Body of pancreas (tissue), 4 donors: ENCODE measurements at regions not wholly inside any gene's neighbourhood (a gene's known extent, or its start where the extent isn't known, plus 50 kb on each side); places are given as distances from the start of the nearest gene placed in this dataset.
"Not testable (repeated sequence)": the region's sequence is repeated elsewhere in the genome, so short reads cannot be mapped to it uniquely, and the experiment has no call there.

Experiments used
- ATAC-seq: fragments of 150-250 bp; one replicate; pipeline ENCODE4 v1.9.1; 2016
- DNase-seq, 4 donors: peaks; one replicate each; pipeline ENCODE4 v3.0.0-alpha.2; 2019
- H3K27ac ChIP-seq, 4 donors: fragments of 200-600 bp; sonication (generic); 1 replicate in 3 of 4; 2 replicates in 1 of 4; pipeline versions ENCODE4 v1.5.1 to v1.6.1; 2016 to 2019; ENCODE audit warnings: mild to moderate bottlenecking in 1 of 4, mixed read lengths in 1 of 4, moderate library complexity in 1 of 4
- H3K27me3 ChIP-seq, 2 donors: fragments of 200-600 bp; sonication (generic); one replicate each; pipeline ENCODE4 v1.6.0; 2016; ENCODE audit warnings: mild to moderate bottlenecking in 1 of 2
- H3K36me3 ChIP-seq, 2 donors: fragments of 200-600 bp; sonication (generic); replicated peaks in 1 of 2; 2 replicates each; pipeline ENCODE4 v1.5.1; 2016; ENCODE audit warnings: low read depth in 2 of 2; ENCODE audit not compliant: insufficient read depth in 1 of 2
- H3K4me1 ChIP-seq: fragments of 200-600 bp; sonication (generic); one replicate; pipeline ENCODE4 v1.6.0; 2016
- H3K4me3 ChIP-seq, 2 donors: fragments of 200-600 bp; sonication (generic); 1 replicate in 1 of 2; 2 replicates in 1 of 2; pipeline ENCODE4 v1.5.1; 2016 to 2019
- H3K9me3 ChIP-seq, 3 donors: fragments of 200-600 bp; sonication (generic); 1 replicate in 2 of 3; 2 replicates in 1 of 3; pipeline ENCODE4 v1.5.1; 2016
- CTCF ChIP-seq, 7 experiments: fragments of 450-650 bp in 4 of 7; fragments of 200-600 bp in 3 of 7; sonication (generic) in 3 of 7; IDR thresholded peaks; one replicate each; pipeline ENCODE4 v1.5.1; 2016 to 2019; ENCODE audit warnings: antibody characterized with exemption in 7 of 7
- POLR2A ChIP-seq, 3 donors: fragments of 450-650 bp; IDR thresholded peaks; one replicate each; pipeline ENCODE4 v1.6.1; 2016; ENCODE audit warnings: antibody characterized with exemption in 3 of 3, mild to moderate bottlenecking in 2 of 3
- WGBS, 2 donors: methylation state at CpG; one replicate each; pipeline ENCODE4 v1.1.5; 2017; 5-methylcytosine and 5-hydroxymethylcytosine counted together
- intact Hi-C: fragments of 100-400 bp; cut with DNase I; formaldehyde crosslinking; loops from one replicate; pipeline ENCODE4 v1.15.1; 2023

DNA sequence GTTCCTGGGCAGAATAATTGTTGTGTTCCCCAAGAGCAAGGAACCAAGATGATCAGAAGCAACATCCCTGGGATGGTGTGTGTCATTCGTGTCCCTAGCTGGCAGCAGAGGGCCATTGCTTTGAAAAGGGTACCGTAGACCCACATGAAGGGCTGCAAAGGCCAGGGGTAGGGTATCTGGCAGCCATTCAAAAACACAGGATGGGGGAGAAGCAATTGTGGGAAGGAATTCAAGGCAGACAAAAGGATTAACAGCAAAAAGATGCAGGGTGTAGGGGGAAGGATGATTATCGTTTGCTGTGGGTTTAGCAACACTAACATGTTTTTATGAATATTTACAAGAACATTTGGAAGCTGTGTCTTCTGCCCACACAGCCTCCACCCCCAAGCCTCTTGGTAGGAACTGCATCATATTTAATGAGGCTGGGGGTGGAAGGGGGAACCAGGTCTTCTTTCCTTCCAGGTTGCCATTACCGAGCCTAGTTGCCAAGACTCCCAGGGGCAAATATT, 169.0 kb upstream of the G2E3 start:
- intact Hi-C loops, result no loop called here
- WGBS, 2 donors, result 81% methylated on average over 4 of the region's 4 CpGs
- H3K27ac ChIP-seq, result peak overlapping the region in 3 of 4 donors; percentile 28 to 35 (median 31)
- H3K27me3 ChIP-seq, result no peaks in the 10 kb centered on the region
- no peaks in the 10 kb centered on the region for H3K9me3 ChIP-seq
- ATAC-seq (no peak), DNase-seq (no peak)
- TF ChIP-seq CTCF (IDR thresholded peaks at IDR 0.05) (no peak), POLR2A (IDR thresholded peaks at IDR 0.05) (no peak)
- no peaks in the 10 kb centered on the region for H3K36me3 ChIP-seq
- peaks cover 24% of the 10 kb centered on the region for H3K4me1 ChIP-seq
- no peak overlapping the region for H3K4me3 ChIP-seq

- H3K4me1 ChIP-seq, result peaks cover 1% of the 10 kb centered on the region
- no peaks in the 10 kb centered on the region for H3K9me3 ChIP-seq
- intact Hi-C loops, result no loop called here
- TF ChIP-seq CTCF (IDR thresholded peaks at IDR 0.05) (no peak), POLR2A (IDR thresholded peaks at IDR 0.05) (no peak)
- H3K27ac ChIP-seq, result no peak overlapping the region
- WGBS, 2 donors, result 79 to 83% methylated on average over 1 of the region's 1 CpG
- ATAC-seq, result no peak
- H3K27me3 ChIP-seq, result no peaks in the 10 kb centered on the region
- H3K36me3 ChIP-seq, result no peaks in the 10 kb centered on the region
- no peak for DNase-seq
- no peak overlapping the region for H3K4me3 ChIP-seq
These were observed 163.9 kb upstream of the G2E3 start for GRCh38 chr14:30395065-30395464.

- DNase-seq (no peak), ATAC-seq (no peak)
- TF ChIP-seq CTCF (IDR thresholded peaks at IDR 0.05) (no peak), POLR2A (IDR thresholded peaks at IDR 0.05) (no peak)
- Histone ChIP-seq H3K36me3 (no peaks in the 10 kb centered on the region), H3K27ac (no peak overlapping the region), H3K4me1 (no peaks in the 10 kb centered on the region), H3K27me3 (no peaks in the 10 kb centered on the region), H3K4me3 (no peak overlapping the region), H3K9me3 (no peaks in the 10 kb centered on the region)
- intact Hi-C loops, result no loop called here
These were observed 156.1 kb upstream of the G2E3 start for GRCh38 chr14:30402846-30403245.

DNA sequence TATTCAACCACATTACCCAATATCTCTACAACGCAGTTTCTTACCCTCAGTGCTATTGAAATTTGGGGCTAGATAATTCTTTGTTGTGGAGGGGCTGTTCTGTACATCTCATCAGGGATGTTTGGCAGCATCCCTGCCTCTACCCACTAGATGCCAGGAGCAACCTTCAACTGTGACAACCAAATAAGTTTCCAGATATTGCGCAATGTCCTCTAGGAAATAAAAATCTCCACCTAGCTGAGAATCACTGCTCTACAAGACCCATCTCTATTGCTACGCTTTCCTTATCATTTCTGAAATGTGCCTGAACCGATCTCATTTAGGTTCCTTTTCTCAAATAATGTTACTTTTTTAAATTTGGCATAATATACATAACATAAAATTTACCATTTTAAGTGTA, 155.2 kb upstream of the G2E3 start:
- ATAC-seq, result no peak
- no peak for DNase-seq
- Histone ChIP-seq H3K27me3 (no peaks in the 10 kb centered on the region), H3K4me3 (no peak overlapping the region), H3K4me1 (no peaks in the 10 kb centered on the region), H3K36me3 (no peaks in the 10 kb centered on the region), H3K27ac (no peak overlapping the region), H3K9me3 (no peaks in the 10 kb centered on the region)
- intact Hi-C loops, result no loop called here
- WGBS, 2 donors, result 81 to 85% methylated on average over 4 of the region's 4 CpGs
- TF ChIP-seq CTCF (IDR thresholded peaks at IDR 0.05) (no peak), POLR2A (IDR thresholded peaks at IDR 0.05) (no peak)

- H3K4me3 ChIP-seq, intact Hi-C loops, H3K4me1 ChIP-seq, H3K36me3 ChIP-seq, H3K27ac ChIP-seq, H3K9me3 ChIP-seq, H3K27me3 ChIP-seq, DNase-seq, ATAC-seq: not testable (repeated sequence)
- WGBS, 2 donors, result 71 to 81% methylated on average over 1 to 2 of the region's 2 CpGs
These were observed 149.4 kb upstream of the G2E3 start for GRCh38 chr14:30409508-30410015.
